Smooth muscle cell (in vitro differentiated cells): ENCODE measurements at regions not wholly inside any gene's neighbourhood (a gene's known extent, or its start where the extent isn't known, plus 50 kb on each side); places are given as distances from the start of the nearest gene placed in this dataset.

Source experiments
- DNase-seq: peaks from one replicate; lab custom pipeline; 2025; ENCODE audit not compliant: unreplicated experiment; lab: John Stamatoyannopoulos, UW
- H2AFZ ChIP-seq: fragments of 200-600 bp; sonication (generic); 2 replicates; pipeline ENCODE4 v1.6.0; 2016; ENCODE audit warnings: antibody characterized with exemption, low read depth, mild to moderate bottlenecking
- H3F3A ChIP-seq: fragments of 200-600 bp; sonication (generic); 2 replicates; pipeline ENCODE4 v1.6.0; 2017; ENCODE audit warnings: antibody characterized with exemption, low read depth
- H3K27ac ChIP-seq: fragments of 200-600 bp; sonication (generic); 2 replicates; pipeline ENCODE4 v1.5.1; 2016; ENCODE audit warnings: low read depth, mild to moderate bottlenecking
- H3K27me3 ChIP-seq: fragments of 200-600 bp; sonication (generic); 2 replicates; pipeline ENCODE4 v1.6.1; 2016; ENCODE audit warnings: low read depth, mild to moderate bottlenecking
- H3K36me3 ChIP-seq: fragments of 200-600 bp; sonication (generic); 2 replicates; pipeline ENCODE4 v1.5.1; 2016; ENCODE audit warnings: low read depth
- H3K4me1 ChIP-seq: fragments of 200-600 bp; sonication (generic); 2 replicates; pipeline ENCODE4 v1.5.1; 2016; ENCODE audit warnings: low read depth
- H3K4me2 ChIP-seq: fragments of 200-600 bp; sonication (generic); 2 replicates; pipeline ENCODE4 v1.6.0; 2016; ENCODE audit warnings: mild to moderate bottlenecking
- H3K4me3 ChIP-seq: fragments of 200-600 bp; sonication (generic); 2 replicates; pipeline ENCODE4 v1.5.1; 2016; ENCODE audit warnings: mild to moderate bottlenecking
- H3K79me2 ChIP-seq: fragments of 200-600 bp; sonication (generic); 2 replicates; pipeline ENCODE4 v1.6.0; 2016; ENCODE audit warnings: low read depth, mild to moderate bottlenecking
- H3K9ac ChIP-seq: fragments of 200-600 bp; sonication (generic); 2 replicates; pipeline ENCODE4 v1.6.0; 2016; ENCODE audit warnings: low read depth
- H3K9me3 ChIP-seq: fragments of 200-600 bp; sonication (generic); replicated peaks from 2 replicates; pipeline ENCODE4 v1.5.1; 2016; ENCODE audit warnings: low read depth
- H4K20me1 ChIP-seq: fragments of 200-600 bp; sonication (generic); 2 replicates; pipeline ENCODE4 v1.6.0; 2016; ENCODE audit warnings: low read depth
- WGBS: methylation state at CpG from one replicate; pipeline ENCODE4 v1.1.7; 2016; ENCODE audit warnings: low lambda C conversion rate; 5-methylcytosine and 5-hydroxymethylcytosine counted together
- TF ChIP-seq, protein P1 (sequence below): fragments of 200-600 bp; sonication (generic); IDR thresholded peaks from 2 replicates; pipeline ENCODE4 v1.5.1; 2017; ENCODE audit warnings: borderline replicate concordance, mild to moderate bottlenecking, antibody characterized with exemption; ENCODE audit not compliant: insufficient read depth, poor library complexity, severe bottlenecking

- Histone ChIP-seq H3F3A (no peaks in the 10 kb centered on the region), H3K27me3 (no peaks in the 10 kb centered on the region), H3K27ac (no peak overlapping the region), H2AFZ (no peak overlapping the region), H3K36me3 (no peaks in the 10 kb centered on the region), H4K20me1 (no peaks in the 10 kb centered on the region), H3K9ac (no peak overlapping the region), H3K4me3 (no peak overlapping the region), H3K79me2 (no peaks in the 10 kb centered on the region), H3K4me2 (no peak overlapping the region), H3K9me3 (no peaks in the 10 kb centered on the region), H3K4me1 (no peaks in the 10 kb centered on the region)
- TF ChIP-seq, protein P1, sequence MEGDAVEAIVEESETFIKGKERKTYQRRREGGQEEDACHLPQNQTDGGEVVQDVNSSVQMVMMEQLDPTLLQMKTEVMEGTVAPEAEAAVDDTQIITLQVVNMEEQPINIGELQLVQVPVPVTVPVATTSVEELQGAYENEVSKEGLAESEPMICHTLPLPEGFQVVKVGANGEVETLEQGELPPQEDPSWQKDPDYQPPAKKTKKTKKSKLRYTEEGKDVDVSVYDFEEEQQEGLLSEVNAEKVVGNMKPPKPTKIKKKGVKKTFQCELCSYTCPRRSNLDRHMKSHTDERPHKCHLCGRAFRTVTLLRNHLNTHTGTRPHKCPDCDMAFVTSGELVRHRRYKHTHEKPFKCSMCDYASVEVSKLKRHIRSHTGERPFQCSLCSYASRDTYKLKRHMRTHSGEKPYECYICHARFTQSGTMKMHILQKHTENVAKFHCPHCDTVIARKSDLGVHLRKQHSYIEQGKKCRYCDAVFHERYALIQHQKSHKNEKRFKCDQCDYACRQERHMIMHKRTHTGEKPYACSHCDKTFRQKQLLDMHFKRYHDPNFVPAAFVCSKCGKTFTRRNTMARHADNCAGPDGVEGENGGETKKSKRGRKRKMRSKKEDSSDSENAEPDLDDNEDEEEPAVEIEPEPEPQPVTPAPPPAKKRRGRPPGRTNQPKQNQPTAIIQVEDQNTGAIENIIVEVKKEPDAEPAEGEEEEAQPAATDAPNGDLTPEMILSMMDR = no peak
- no peak for DNase-seq
- WGBS = 79% methylated on average over 5 of the region's 5 CpGs
Measured at GRCh38 chr11:96681019-96681716, 291.4 kb downstream of the JRKL start.

DNA sequence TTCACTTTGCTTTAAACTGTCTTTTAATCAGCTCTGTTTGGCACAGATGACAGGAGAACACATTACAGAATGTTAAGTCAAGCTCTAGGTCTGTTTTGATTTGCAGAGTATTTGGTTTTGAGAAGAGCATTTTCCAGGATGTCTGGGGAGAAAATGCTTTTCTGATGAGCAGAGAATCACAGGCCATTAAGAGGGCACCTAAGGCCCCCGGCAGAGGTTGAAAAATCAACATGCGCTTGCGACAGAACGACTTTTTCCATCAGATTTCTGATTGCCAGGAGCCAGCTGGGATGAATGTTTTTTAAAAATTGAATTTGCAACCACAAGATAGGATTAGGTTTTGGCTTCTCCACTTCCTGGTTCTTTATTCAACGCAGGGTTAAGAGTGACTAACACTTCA is 304.5 kb downstream of the JRKL start:
- WGBS = 81% methylated on average over 5 of the region's 5 CpGs
- Histone ChIP-seq H3K79me2 (no peaks in the 10 kb centered on the region), H3K27ac (no peak overlapping the region), H3K4me3 (no peak overlapping the region), H3K4me2 (no peak overlapping the region), H3K9ac (no peak overlapping the region), H3K36me3 (no peaks in the 10 kb centered on the region), H3K4me1 (no peaks in the 10 kb centered on the region), H2AFZ (no peak overlapping the region), H4K20me1 (no peaks in the 10 kb centered on the region), H3F3A (no peaks in the 10 kb centered on the region), H3K27me3 (no peaks in the 10 kb centered on the region), H3K9me3 (no peaks in the 10 kb centered on the region)
- DNase-seq = no peak
- TF ChIP-seq, protein P1 = no peak

- TF ChIP-seq, protein P1 = no peak
- Histone ChIP-seq H2AFZ (no peak overlapping the region), H4K20me1 (no peaks in the 10 kb centered on the region), H3K36me3 (no peaks in the 10 kb centered on the region), H3K79me2 (no peaks in the 10 kb centered on the region), H3K4me1 (no peaks in the 10 kb centered on the region), H3K27me3 (no peaks in the 10 kb centered on the region), H3K4me2 (no peak overlapping the region), H3K9me3 (no peaks in the 10 kb centered on the region), H3K9ac (no peak overlapping the region), H3F3A (no peaks in the 10 kb centered on the region), H3K4me3 (no peak overlapping the region), H3K27ac (no peak overlapping the region)
- DNase-seq = no peak
- 21% methylated on average over 1 of the region's 1 CpG for WGBS
Measured at GRCh38 chr11:96696731-96697130, 306.9 kb downstream of the JRKL start.

GRCh38 chr11:96697466-96697865 is 307.7 kb downstream of the JRKL start:
- H3K79me2 ChIP-seq = no peaks in the 10 kb centered on the region
- no peaks in the 10 kb centered on the region for H3F3A ChIP-seq
- H3K9me3 ChIP-seq = no peaks in the 10 kb centered on the region
- no peak overlapping the region for H3K4me3 ChIP-seq
- no peaks in the 10 kb centered on the region for H4K20me1 ChIP-seq
- no peak overlapping the region for H3K4me2 ChIP-seq
- H3K36me3 ChIP-seq = no peaks in the 10 kb centered on the region
- no peak overlapping the region for H3K9ac ChIP-seq
- H3K27ac ChIP-seq = no peak overlapping the region
- DNase-seq = no peak
- no peaks in the 10 kb centered on the region for H3K4me1 ChIP-seq
- TF ChIP-seq, protein P1 = no peak
- no peaks in the 10 kb centered on the region for H3K27me3 ChIP-seq
- no peak overlapping the region for H2AFZ ChIP-seq
- WGBS = over 99% methylated on average over 3 of the region's 3 CpGs
